IPS DF 4.7 (cell line): ENCODE measurements at regions not wholly inside any gene's neighbourhood (a gene's known extent, or its start where the extent isn't known, plus 50 kb on each side); places are given as distances from the start of the nearest gene placed in this dataset.
A peak's percentile ranks its signal among the peaks of the same experiment; 100 is the strongest.
"Not testable (repeated sequence)": the region's sequence is repeated elsewhere in the genome, so short reads cannot be mapped to it uniquely, and the experiment has no call there.

Source experiments
- DNase-seq: peaks from one replicate; pipeline ENCODE4 v3.0.0-alpha.2; 2013; ENCODE audit warnings: low spot score; ENCODE audit errors: extremely low read depth

DNA sequence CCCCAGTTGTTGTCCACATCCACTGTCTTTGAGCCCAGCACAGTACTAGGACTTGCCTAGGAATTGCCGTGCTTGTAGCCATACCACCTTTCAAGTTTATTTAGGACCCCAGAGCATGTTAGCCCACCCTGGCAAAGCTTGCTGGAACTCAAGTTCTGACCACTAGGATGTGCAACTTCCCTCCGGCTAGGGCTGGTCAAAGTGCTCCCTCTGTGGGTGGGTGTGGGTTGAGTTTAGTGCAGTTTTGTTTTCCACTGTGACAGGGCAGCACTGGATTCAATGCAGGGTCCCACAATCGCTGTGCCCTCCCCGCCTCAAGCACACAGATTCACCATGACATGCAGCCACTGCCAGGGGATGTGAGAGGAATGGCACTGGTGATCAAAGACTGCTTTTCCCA lies 96.0 kb downstream of the RASGEF1B start:
- no peak for DNase-seq

DNA sequence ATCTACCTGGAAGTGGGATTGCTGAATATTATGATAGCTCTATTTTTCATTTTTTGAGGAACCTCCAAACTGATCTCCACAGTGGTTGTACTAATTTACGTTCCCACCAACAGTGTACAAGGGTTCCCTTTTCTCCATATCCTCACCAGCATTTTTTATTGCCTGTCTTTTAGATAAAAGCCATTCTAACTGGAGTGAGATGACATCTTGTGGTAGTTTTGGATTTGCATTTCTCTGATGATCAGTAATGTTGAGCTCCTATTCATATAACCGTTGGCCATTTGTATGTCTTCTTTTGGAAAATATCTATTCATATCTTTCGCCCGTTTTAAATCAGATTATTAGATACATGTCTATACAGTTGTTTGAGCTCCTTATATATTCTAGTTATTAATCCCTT lies 101.8 kb downstream of the RASGEF1B start:
- DNase-seq, result no peak

DNA sequence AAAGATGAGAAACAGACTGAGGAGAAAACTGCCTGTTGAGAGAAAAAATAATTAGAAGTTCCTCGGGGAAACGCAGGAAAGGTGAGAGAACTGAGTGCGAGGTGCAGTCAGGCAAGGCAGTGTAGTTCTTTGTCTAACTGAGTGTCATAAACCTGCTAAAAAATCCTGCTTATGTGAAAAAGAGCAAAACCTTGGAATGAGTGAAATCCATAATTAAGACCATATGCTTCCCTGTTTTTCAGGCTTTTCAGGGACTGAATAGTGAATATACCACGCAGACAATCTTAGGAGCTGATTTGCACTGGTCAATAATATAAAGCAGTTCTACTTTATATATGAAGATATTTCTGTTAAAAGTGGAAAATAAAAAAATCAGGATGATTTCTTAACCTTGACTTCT lies 104.9 kb downstream of the RASGEF1B start:
- no peak for DNase-seq

DNA sequence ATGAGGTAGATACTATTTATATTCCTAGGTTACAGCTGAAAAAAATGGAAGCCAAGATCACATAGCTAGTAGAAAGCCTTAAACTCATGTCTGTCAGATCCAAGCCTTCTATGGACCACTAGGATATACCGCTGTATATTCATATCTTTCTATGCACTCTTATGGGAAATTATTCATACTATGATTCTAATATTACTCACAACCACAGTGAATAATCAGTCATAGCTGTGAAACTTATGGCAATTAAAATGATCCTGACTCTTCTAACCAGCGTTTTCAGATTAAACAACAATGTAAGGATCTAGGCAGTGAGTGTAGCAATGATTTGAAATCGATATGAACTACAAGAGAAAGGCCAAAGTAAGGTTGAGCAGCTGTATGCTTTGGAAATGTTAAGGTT lies 111.0 kb downstream of the RASGEF1B start:
- no peak for DNase-seq

DNA sequence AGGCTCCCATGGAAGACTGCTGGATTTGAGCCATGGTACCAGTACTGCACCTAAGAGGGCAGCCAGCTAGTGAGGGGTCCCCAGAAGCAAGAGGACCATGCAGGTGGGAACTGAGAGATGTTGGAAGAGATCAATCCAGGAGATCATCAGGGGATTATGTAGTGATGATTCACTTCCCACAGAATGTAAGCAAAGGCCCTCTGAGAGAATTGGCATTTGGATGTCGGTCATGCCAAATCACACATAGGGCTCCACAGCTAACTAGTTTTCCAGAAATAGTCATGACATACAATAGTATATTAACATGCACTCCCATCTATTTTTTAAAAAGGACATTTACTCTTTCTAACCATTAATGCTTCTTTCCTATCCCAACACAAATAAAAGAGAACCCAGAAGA lies 112.5 kb downstream of the RASGEF1B start:
- DNase-seq, result no peak

DNA sequence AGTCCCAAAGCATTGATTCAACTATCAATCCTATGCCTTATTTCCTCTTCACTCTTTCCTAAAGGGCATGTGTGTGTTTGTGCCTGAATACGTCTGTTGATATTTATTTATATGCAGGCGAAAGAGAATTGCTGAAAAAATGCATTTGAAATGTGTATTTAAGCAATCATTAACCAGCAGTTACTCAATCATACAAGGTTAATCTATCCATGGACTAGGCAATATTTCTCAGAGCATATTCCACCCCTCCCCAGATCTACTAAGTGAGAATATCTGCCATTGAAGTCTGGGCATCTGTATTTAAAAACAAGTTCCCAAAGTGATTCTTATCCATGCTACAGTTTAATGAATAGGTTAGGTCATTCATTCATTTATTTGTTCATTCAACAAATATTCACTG lies 113.6 kb downstream of the RASGEF1B start:
- DNase-seq, result no peak

DNA sequence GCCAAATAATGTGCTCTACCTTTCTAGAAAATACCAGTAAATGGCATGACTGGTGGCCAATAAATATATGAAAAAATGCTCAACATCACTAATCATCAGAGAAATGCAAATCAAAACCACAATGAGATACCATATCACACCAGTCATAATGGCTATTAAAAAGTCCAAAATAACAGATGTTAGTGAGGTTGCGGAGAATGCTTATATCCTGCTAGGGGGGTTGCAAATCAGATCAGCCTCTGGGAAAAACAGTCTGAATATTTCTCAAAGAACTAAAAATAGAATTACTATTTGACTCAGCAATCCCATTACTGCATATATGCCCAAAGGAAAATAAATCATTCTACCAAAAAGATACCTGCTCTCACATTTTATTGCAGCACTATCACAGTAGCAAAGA lies 115.1 kb downstream of the RASGEF1B start:
- DNase-seq, result no peak

DNA sequence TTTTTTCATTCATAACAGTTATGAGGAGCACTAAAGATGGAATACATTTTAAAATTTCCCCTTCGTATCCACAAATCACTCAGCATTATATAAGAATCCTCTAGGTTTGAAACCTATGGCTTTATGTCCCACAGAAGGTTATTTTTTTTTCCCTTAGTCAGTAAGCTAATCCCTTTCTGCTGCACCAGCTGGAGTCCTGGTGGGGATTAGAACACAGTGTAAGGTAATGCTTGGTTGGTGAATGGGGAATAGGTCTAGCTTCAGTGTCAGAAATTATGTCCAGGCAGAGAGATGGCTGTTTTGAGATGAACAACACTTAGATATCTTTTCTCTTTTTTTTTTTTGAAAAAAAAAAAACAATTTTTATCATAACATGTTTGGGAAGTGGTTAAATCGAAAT lies 116.6 kb downstream of the RASGEF1B start:
- DNase-seq, result no peak

DNA sequence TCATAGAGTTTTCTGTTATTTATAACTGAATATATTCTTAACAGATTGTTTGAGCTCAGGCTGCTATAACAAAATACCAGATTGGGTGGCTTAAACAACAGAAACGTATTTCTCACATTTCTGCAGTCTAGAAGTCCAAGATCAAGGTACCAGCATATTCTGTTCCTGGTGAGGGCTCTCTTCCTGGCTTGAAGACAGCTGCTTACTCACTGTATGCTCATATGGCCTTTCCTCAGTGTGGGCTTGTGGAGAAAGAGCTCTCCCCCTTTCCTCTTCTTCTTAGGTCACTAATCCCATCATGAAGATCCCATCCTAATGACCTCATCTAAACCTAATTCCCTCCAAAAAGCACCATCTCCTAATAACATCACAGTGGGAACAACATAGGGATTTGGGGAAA lies 117.8 kb downstream of the RASGEF1B start:
- no peak for DNase-seq

DNA sequence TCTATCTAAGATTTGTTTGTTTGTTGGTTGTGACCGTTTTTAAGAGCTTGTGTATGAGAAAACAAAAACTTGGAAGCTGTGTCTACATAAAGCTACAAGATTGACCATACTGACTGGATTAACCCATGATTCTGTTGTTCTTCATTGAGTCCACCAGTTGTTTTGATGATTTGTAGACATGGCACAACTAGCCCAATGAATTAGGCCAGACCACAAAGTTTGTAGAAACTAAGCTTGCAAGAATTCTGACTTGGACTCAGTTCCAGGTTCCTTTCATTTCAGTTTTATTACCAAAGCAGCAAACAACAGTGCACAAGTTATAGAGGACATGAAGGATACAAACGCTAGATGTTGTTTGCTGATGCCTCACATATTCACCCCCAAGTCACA lies 119.3 kb downstream of the RASGEF1B start:
- no peak for DNase-seq

DNA sequence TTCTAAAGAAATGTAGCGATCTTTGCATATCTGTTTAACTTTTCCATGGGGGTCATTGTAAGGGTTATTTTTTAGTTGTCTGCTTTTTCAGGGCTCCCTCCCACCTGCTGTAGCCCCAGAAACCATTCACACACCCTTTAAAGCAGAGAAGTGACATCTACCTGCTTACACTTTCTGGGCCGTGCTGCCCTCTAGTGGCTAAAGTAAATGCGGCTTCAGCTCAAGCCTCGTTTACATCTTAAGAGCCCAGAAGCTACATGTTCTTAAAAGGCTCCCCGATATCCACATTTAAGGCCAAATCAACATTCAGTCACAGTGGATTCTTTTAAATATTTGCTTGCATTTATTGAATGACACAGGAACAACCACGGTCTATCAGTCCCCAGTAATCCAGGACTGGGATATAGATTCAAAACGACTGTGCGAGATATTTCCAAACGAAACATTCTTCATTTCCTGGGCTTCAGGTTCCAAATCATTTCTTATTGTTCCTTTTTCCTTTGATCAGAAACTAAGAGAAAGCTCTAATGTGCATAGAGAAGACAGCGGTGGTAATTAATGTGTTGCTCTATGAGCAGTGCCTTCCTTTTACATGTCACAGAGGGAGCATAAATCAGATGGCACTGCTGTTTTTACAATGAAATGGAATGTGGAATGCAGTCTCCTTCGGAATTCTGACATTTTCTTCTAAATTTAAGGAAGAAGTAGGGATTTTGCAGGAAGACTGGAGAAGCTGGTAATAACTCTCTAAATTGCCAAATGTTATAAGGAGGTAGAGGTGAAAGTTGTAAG lies 119.9 kb downstream of the RASGEF1B start:
- DNase-seq, result peak; percentile 44

DNA sequence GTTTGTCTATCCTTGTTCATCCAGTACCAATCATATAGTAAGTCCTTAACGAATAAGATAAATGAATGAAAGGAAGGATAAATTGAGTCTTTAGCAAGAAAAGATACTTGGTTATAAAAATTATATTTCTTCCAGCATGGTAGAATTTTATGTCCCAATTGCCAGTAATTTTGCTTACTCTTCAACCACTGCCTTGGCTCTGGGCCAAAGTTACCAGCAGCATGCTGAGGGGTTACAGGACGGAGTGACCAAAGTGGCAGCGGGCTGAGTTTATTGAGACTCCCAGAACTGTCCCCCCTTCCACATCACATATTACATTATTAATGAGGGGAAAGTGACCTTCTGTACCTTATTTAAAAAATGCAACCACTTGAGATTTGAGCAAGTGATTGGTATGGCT lies 121.7 kb downstream of the RASGEF1B start:
- no peak for DNase-seq

DNA sequence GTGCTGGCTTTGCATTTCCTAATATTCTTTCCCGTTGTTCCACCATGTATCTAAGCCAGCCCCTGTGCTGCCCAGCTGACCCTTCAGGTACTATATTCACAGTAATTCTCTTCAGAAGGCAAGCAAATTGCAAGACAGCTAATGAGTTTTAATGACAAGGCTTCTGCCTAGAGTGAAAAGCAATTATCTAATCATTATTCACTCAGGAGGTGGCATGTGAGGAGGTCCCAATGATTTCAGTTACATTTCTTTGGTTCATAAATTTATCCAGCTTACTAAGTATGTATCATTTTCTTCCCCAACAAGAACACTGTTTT lies 123.0 kb downstream of the RASGEF1B start:
- no peak for DNase-seq

DNA sequence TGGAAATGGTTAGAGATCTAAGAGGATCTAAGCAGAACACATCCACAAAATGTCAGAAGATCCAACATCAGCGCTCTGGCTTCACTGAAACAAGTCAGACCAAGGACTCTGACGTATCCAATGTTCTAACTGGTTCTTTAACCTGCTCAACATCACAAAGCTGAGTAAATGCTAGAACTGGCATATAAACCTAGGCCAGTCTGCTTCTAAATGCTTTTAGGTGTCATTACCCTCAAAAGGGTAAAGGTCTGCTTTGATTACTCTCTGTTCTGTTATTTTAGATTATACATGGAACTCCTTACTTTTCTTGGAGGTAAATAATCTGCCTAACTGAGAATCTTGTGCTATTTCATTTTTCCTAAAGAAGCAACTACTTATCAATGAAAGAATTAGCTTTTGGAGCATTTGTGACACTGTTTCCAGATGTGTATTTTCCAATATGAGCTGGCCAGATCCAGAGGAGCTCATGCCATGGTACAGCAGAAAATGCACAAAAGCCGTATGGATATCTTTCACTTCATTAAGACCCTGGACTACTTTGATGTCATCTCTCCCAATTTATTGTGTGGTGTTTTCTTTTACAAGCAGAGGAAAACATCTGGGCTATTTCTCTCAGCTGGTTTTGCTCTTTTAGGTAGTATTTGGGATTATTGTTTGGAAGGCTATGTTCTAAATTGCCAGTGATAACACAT lies 123.5 kb downstream of the RASGEF1B start:
- DNase-seq, result no peak

DNA sequence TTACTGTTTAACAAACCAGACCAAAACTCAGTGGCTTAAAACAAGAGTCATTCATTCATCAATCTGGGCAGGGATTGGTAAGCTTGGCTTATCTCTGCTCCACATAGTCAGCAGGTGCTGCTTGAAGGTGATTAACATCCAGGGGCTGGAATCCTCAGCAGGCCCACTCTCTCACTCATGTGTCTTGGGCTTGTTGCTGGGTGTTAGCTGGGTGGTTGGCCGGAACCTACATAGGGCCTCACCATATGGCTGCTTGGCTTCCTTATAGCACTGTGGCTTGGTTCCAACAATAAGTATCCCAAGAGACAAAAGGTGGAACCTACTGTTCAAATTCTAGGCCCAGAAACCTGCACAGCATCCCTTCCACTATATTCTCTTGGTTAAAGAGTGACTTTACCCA lies 125.0 kb downstream of the RASGEF1B start:
- DNase-seq, result no peak

DNA sequence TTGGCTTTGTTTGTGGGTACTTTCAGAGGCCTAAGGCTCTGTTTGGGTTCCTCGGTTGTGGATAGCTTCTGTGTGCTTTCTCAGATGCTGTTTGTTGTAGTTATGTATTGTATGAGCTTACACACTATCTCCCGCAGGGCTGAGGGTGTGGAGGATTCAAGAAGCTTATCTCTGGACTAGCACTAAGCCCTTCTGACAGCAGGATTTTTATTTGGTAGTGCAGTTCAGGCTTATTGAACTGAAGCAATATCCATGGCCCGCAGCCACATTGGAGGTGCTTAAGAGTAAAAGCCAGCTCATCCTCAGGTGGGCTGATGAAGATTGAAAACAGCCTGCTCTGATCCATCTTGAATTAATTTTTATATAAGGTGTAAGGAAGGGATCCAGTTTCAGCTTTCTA lies 128.2 kb downstream of the RASGEF1B start:
- DNase-seq, result no peak

DNA sequence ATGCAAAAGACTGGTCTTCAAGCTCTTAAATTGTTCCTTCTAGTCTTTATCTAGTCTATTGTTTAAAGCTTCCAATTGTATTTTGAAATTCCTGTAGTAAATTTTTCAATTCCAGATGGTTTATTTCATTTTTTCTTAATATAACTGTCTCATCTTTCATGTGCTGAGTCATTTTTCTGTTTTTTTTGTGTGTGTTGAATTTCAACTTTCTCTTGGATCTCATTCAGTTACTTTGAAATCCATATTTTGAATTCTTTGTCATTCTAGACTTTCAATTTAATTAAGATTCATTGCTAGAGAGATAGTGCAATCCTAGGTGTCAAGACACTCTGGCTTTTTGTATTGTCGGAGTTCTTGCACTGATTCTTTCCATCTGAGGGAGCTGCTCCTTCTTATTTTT lies 128.0 kb upstream of the PRKG2 start:
- DNase-seq, result no peak

DNA sequence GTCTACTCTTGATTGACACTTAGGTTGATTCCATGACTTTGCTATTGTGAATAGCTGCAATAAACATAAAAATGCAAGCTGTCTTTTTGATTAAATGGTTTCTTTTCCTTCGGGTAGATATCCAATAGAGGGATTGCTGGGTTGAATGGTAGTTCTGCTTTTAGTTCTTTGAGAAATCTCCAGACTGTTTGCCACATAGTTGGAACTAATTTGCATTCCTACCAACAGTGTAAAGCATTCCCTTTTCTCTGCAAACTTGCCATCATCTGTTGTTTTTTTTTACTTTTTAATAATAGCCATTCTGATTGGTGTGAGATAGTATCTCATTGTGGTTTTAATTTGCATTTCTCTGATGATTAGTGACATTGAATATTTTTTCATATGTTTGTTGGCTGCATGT lies 122.2 kb upstream of the PRKG2 start:
- no peak for DNase-seq

DNA sequence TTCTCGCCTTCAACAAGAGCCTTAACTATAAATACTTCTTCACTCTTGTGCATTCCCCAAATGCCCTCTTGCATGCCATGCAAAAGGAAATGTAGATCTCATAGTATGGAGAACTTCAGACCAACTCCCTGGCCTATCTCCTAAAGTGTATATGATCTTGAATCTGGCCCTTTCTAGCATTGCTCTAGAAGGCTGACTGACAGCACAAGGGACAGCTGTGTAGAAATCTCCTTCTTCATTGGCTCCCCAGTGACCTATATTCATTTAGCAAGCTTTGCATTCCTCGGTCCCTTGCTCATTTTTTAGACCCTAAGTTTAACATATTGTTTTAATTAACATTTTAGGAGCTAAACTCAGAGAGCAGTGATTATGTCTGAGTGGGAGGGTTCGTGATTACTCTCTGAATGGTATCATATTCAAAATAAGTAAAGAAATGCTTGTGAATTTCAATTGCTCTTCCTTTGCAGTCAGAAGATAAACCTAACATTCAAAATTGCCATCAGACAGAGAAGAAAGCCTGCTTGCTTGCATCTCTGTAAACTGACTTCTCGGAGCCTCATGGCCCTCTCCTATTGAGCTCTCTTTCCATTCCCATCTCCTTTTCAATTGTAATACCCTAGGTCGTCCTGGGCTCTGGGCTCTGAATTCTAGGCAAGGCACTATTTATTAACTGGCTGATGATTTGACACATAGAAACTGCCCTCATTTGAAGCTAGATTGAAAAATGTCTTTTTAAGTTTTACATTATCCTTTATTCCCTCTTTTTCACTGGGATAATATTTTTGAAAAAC lies 120.3 kb upstream of the PRKG2 start:
- DNase-seq, result no peak

DNA sequence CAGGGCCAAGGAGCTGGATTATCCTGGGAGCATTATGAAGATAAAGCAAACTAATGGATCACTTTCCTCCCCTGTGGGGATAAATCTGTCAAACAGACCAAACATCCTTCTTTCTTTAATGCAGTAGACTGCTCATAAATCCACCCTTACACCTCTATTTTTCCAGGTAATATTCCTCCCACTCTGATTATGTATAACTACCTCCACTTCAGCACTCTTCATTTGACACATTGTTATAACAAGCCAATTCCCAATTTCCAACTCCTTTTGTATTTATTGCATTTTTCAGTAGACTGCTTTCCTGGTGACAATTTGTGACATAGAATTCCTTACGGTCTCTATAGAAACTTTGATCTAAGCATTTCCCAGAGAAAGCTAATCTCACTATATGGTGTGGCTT lies 115.0 kb upstream of the PRKG2 start:
- no peak for DNase-seq

DNA sequence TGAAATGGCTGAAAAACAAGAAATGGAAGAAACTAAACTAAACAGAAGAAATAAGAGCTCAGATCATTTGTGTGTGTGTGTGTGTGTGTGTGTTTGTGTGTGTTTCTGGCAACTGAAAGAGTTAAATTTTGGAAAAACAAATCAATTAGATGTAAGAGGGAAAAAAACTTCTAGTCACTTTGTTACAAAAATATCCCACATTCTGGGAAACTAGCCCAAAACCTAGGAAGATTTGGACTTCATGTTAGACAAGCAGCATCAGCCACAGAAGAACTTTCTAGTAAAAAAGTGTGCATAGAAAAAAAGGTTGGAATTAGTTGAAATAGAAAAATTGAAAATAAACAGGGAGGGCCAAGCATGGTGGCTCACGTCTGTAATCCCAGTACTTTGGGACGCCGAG lies 111.6 kb upstream of the PRKG2 start:
- DNase-seq, result no peak

DNA sequence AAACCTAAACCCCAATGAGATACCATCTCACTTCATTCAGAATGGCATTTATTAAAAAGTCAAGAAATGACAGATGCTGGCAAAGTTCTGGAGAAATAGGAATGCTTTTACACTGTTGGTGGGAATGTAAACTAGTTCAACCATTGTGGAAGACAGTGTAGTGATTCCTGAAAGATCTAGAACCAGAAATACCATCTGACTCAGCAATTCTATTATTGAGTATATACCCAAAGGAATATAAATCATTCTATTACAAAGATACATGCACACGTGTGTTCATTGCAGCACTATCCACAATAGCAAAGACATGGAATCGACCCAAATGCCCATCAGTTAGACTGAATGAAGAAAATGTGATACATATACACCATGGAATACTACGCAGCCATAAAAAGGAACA lies 109.6 kb upstream of the PRKG2 start:
- not testable (repeated sequence) for DNase-seq

DNA sequence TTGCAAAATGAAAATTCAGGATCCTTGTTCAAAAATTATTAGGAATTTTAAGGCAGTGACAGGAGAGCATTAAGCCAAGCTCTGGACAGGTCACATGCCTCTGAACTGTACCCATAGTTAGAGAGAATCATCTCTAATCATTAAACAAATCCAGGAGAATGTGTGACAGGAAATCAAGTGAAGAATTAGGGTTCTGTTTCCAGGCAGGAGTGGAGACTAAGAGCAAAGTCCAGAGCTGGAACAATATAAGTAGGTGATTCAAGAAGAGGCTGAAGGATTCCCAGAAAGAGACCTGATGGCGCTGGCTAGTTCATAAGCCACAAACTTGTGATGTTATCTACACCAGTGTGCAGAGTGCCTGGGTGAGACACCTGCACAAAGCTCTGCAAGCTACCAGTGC lies 104.6 kb upstream of the PRKG2 start:
- DNase-seq, result no peak
